Choroid plexus epithelial cell (primary cell): ENCODE measurements at regions not wholly inside any gene's neighbourhood (a gene's known extent, or its start where the extent isn't known, plus 50 kb on each side); places are given as distances from the start of the nearest gene placed in this dataset.

Source experiments
- DNase-seq: peaks from one replicate; pipeline ENCODE4 v3.0.0-alpha.2; 2010; ENCODE audit warnings: low read depth
- H3K4me3 ChIP-seq: 2 replicates; pipeline ENCODE4 v1.5.1; 2011; ENCODE audit warnings: low read depth, mild to moderate bottlenecking, control low read depth, low read length, moderate library complexity
- TF ChIP-seq, protein P1 (sequence below): conservative IDR thresholded peaks from 2 replicates; pipeline ENCODE4 v1.5.1; 2011; ENCODE audit warnings: low read depth, mild to moderate bottlenecking, control low read depth, inconsistent platforms, low read length, moderate library complexity

DNA sequence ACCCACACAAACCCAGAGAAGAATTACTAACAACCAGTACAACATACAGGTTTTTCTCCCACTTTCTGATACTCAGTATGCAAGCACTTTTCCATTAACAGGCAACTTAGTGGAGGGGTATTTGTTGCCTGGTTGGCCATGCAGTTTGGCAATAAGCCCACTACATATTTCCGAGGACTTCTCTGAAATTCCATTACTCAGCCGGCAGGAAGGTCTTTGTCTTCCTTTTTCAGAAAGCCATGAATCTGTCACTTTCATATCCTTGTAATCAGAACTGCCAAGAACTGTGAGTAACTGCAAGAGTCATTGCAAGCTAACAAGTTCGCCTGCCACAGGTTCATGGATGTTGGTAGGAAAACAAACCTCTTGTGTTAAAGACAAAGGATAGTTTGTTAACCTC lies 422.3 kb upstream of the ROBO1 start:
- peak overlapping the region; percentile 35 for H3K4me3 ChIP-seq
- TF ChIP-seq, protein P1, sequence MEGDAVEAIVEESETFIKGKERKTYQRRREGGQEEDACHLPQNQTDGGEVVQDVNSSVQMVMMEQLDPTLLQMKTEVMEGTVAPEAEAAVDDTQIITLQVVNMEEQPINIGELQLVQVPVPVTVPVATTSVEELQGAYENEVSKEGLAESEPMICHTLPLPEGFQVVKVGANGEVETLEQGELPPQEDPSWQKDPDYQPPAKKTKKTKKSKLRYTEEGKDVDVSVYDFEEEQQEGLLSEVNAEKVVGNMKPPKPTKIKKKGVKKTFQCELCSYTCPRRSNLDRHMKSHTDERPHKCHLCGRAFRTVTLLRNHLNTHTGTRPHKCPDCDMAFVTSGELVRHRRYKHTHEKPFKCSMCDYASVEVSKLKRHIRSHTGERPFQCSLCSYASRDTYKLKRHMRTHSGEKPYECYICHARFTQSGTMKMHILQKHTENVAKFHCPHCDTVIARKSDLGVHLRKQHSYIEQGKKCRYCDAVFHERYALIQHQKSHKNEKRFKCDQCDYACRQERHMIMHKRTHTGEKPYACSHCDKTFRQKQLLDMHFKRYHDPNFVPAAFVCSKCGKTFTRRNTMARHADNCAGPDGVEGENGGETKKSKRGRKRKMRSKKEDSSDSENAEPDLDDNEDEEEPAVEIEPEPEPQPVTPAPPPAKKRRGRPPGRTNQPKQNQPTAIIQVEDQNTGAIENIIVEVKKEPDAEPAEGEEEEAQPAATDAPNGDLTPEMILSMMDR, result no peak

DNA sequence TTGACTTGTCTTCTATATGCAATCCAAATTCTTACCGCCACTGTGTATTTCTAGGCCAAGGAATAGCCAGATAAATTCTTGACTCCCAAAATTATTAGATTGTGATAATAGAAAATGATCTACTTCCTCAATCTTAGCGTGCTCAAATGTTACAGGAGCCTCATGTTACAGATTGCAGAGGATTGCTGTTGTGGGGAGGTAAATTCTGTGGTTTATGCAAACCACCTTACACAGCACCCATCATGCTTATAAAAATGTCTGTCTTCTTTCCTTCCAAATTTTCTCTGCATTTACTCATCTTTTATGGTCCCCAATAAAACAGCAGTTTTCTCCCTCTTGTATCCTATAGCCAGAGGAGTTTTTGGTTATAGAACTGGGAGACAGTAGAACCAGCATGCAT lies 420.2 kb upstream of the ROBO1 start:
- DNase-seq, result no peak
- TF ChIP-seq, protein P1, result no peak
- no peak overlapping the region for H3K4me3 ChIP-seq

More for the DNA sequence above, 422.3 kb upstream of the ROBO1 start:
- DNase-seq, result peak; percentile 88

DNA sequence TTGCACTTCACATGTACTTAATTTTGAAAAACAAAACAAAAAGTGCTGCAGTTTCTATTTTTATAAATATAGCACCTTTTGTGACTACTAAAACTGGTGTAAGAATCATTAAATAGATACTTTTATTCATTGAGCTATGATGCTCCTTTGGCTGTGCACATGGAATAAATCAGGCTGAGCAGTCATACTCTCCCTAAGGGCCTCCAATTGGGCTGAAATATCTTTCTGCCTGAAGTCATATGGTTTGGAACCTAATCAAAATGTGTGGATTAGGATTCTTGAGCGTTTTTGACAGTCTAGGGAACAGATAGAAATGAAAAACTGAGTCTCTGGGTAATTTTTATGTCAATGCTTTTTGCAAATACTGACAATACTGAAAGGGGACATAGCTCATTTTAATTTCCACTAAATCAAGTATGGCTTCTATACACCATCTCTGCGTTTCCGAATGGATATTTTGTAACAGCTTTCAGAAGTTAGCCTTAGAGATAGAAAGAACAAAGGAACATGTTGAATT lies 392.2 kb upstream of the ROBO1 start:
- no peak overlapping the region for H3K4me3 ChIP-seq
- TF ChIP-seq, protein P1, result no peak
- no peak for DNase-seq

DNA sequence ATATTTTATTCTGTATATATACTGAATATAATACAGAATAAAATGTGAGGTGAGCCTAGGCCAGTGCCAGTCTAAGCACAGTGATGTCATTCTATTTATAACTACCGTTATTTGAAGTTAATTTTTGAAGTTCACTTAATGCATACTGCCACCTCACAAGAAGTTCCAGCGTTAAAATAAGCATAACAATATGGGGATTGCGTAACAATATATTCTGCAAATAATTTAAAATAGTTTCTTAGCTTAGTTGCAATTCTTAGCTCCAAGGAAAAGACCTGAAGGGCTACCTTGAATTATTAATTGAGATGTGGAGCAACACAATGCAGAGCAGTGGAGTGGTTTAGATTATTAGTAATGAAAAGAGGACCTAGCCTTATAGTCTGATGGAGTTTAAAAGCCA lies 390.5 kb upstream of the ROBO1 start:
- no peak overlapping the region for H3K4me3 ChIP-seq
- DNase-seq, result no peak
- TF ChIP-seq, protein P1, result no peak

DNA sequence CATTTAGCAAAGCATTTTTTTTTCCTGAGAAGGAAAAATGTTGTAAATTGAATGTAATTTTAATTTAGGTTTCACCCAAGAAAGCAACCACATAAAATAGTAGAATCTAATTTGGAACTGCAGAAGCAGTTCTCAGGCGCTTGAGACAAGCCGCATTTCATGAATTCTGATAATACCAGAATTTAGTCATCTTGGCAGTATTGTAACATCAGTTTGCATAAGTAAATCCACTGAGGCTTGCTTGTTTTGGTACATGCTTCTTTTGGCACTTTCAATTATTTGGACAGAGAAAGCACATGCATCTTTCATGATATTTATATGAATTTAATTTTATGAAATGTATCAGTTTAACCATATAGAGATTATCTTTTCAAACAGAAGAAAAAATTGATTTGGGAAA lies 389.7 kb upstream of the ROBO1 start:
- DNase-seq, result peak; percentile 4
- H3K4me3 ChIP-seq, result no peak overlapping the region
- TF ChIP-seq, protein P1, result no peak

DNA sequence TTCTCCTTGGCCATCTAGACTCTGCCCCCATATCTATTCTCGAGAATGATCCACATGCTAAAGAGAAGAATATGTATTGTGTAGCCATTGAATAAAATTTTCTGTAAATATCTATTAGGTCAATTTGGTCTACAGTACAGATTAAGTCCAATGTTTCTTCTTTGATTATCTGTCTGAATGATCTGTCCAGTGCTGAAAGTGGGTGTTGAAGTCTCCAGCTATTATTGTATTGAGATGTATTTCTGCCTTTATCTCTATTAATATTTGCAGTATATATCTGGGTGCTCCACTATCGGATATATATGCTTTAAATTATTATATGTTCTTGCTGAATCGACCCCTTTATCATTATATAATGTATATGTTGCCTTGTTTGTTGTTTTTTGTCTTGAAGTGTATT lies 384.9 kb upstream of the ROBO1 start:
- peak; percentile 14 for DNase-seq
- no peak overlapping the region for H3K4me3 ChIP-seq
- TF ChIP-seq, protein P1, result no peak

DNA sequence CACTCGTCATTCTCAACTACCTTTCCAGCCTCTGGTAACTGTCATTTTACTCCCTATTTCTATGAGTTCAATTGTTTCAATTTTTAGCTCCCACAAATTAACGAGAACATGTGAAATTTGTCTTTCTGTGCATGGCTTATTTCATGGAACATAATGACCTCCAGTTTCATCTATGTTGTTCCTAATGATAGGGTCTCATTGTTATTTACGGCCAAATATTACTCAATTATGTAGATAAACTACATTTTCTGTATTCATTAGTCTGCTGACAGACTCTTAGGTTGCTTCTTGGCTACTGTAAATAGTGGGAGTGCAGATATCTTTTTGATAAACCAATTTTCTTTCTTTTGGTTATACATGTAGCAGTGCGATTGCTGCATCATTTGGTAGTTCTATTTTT lies 374.9 kb upstream of the ROBO1 start:
- H3K4me3 ChIP-seq, result no peak overlapping the region
- no peak for DNase-seq
- TF ChIP-seq, protein P1, result no peak
